ENCODE measurements at regions not wholly inside any gene's neighbourhood (a gene's known extent, or its start where the extent isn't known, plus 50 kb on each side); places are given as distances from the start of the nearest gene placed in this dataset.

- TF ChIP-seq, protein P1, sequence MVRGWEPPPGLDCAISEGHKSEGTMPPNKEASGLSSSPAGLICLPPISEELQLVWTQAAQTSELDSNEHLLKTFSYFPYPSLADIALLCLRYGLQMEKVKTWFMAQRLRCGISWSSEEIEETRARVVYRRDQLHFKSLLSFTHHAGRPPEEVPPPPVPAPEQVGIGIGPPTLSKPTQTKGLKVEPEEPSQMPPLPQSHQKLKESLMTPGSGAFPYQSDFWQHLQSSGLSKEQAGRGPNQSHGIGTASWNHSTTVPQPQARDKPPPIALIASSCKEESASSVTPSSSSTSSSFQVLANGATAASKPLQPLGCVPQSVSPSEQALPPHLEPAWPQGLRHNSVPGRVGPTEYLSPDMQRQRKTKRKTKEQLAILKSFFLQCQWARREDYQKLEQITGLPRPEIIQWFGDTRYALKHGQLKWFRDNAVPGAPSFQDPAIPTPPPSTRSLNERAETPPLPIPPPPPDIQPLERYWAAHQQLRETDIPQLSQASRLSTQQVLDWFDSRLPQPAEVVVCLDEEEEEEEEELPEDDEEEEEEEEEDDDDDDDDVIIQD (CRISPR knock-in tag; IDR thresholded peaks at IDR 0.05; ENCODE audit: low read depth), result no peak
These were observed 293.7 kb upstream of the TCF21 start (continued) for GRCh38 chr6:133595111-133595761.

DNA sequence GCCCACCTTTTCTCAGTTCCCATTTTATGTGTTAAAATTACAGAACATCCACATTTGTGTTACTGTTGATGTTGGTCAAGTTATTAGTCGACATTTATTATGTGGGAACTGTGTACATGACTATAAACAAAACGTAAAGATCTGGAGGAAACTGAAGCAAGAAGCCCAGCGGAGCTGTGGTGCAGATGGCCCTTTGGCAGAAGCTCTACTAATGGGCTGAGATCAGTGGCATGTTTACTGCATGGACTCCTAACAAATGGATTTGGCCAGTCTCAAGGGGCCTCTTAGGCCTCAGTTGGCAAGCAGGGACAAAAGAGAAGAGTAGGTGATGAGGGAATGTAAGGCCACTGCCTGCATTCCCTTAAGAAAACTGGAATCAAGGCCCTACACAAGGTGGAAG, 282.1 kb upstream of the TCF21 start:
- Histone ChIP-seq H2AFZ (ENCODE audit: low read length) (no peak overlapping the region), H3K36me3 (replicated peaks in 1 of 2; ENCODE audit: control insufficient read depth in 1 of 2, insufficient read depth in 2 of 2, low read length in 2 of 2) (no peaks in the 10 kb centered on the region), H3K4me1 (ENCODE audit: insufficient read depth, low read length) (no peaks in the 10 kb centered on the region), H3K79me2 (ENCODE audit: insufficient read depth, low read length) (no peaks in the 10 kb centered on the region), H3K4me2 (ENCODE audit: low read depth, low read length) (no peak overlapping the region), H3K27ac (ENCODE audit: extremely low read length, insufficient read depth, low read length) (no peak overlapping the region), H3K27me3 (ENCODE audit: control insufficient read depth in 1 of 2, insufficient read depth in 2 of 2, low read length in 2 of 2) (no peaks in the 10 kb centered on the region), H3K9ac (ENCODE audit: insufficient read depth, low read depth, low read length) (no peak overlapping the region), H4K20me1 (ENCODE audit: insufficient read depth, low read length) (no peaks in the 10 kb centered on the region), H3K4me3 (replicated peaks in 1 of 3; ENCODE audit: insufficient read depth in 1 of 3, low read depth in 2 of 3, low read length in 3 of 3) (no peak overlapping the region), H3K9me3 (ENCODE audit: low read length) (no peaks in the 10 kb centered on the region)
- no peak for ATAC-seq
- in situ Hi-C loops (cut with HindIII; ENCODE audit: extremely low pct_ligation_motif_present, low pct_unique_long_range_greater_than_20kb) (no loop called here), intact Hi-C loops (cut with micrococcal nuclease; ENCODE audit: unreplicated experiment) (no loop called here)
- no peak for FAIRE-seq
- TF ChIP-seq, protein P2, sequence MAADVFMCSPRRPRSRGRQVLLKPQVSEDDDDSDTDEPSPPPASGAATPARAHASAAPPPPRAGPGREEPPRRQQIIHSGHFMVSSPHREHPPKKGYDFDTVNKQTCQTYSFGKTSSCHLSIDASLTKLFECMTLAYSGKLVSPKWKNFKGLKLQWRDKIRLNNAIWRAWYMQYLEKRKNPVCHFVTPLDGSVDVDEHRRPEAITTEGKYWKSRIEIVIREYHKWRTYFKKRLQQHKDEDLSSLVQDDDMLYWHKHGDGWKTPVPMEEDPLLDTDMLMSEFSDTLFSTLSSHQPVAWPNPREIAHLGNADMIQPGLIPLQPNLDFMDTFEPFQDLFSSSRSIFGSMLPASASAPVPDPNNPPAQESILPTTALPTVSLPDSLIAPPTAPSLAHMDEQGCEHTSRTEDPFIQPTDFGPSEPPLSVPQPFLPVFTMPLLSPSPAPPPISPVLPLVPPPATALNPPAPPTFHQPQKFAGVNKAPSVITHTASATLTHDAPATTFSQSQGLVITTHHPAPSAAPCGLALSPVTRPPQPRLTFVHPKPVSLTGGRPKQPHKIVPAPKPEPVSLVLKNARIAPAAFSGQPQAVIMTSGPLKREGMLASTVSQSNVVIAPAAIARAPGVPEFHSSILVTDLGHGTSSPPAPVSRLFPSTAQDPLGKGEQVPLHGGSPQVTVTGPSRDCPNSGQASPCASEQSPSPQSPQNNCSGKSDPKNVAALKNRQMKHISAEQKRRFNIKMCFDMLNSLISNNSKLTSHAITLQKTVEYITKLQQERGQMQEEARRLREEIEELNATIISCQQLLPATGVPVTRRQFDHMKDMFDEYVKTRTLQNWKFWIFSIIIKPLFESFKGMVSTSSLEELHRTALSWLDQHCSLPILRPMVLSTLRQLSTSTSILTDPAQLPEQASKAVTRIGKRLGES (CRISPR knock-in tag; IDR thresholded peaks at IDR 0.05; ENCODE audit: borderline replicate concordance), result no peak
- no peak for TF ChIP-seq KAT8 (CRISPR knock-in tag; IDR thresholded peaks at IDR 0.05)
- no peak for TF ChIP-seq ATF3 (CRISPR knock-in tag; IDR thresholded peaks at IDR 0.05)
- no peak for TF ChIP-seq POLR2G (IDR thresholded peaks at IDR 0.05; ENCODE audit: low read depth, low read length)
- TF ChIP-seq ZBTB7B (CRISPR knock-in tag; IDR thresholded peaks at IDR 0.05), result no peak
- TF ChIP-seq ZNF691 (CRISPR knock-in tag; IDR thresholded peaks at IDR 0.05; ENCODE audit: borderline replicate concordance, low read depth), result no peak
- no peak for TF ChIP-seq MYNN (CRISPR knock-in tag; IDR thresholded peaks at IDR 0.05; ENCODE audit: low read depth)
- ChIA-PET CTCF (ENCODE audit: low intra/inter-chr PET ratio, low total read pairs) (no interaction called here), POLR2A (no interaction called here)
- BruUV-seq (replicated peaks), result no TSS peak
- 10% methylated on average over 3 of the region's 3 CpGs for WGBS (ENCODE audit: low lambda C conversion rate)
- DNase-seq (ENCODE audit: low spot score), result no peak
